IPS DF 6.9 (cell line): ENCODE measurements at regions not wholly inside any gene's neighbourhood (a gene's known extent, or its start where the extent isn't known, plus 50 kb on each side); places are given as distances from the start of the nearest gene placed in this dataset.
"Not testable (repeated sequence)": the region's sequence is repeated elsewhere in the genome, so short reads cannot be mapped to it uniquely, and the experiment has no call there.

ENCODE experiments used
- DNase-seq: peaks from one replicate; pipeline ENCODE4 v3.0.0-alpha.2; 2013; ENCODE audit warnings: low read depth, low spot score
- H3K27ac ChIP-seq: one replicate; pipeline ENCODE4 v1.5.1; 2013; ENCODE audit warnings: low read length, control low read depth
- H3K27me3 ChIP-seq: 2 replicates; pipeline ENCODE4 v1.6.1; 2013; ENCODE audit warnings: mild to moderate bottlenecking, low read length; ENCODE audit not compliant: control insufficient read depth, insufficient read depth
- H3K36me3 ChIP-seq: 2 replicates; pipeline ENCODE4 v1.6.1; 2013; ENCODE audit warnings: low read length; ENCODE audit not compliant: control insufficient read depth, insufficient read depth
- H3K4me1 ChIP-seq: 2 replicates; pipeline ENCODE4 v1.6.1; 2013; ENCODE audit warnings: low read length; ENCODE audit not compliant: control insufficient read depth, insufficient read depth
- H3K4me3 ChIP-seq: 2 replicates; pipeline ENCODE4 v1.5.1; 2013; ENCODE audit warnings: mild to moderate bottlenecking, low read length
- H3K9me3 ChIP-seq: 2 replicates; pipeline ENCODE4 v1.6.1; 2013; ENCODE audit warnings: low read length, inconsistent platforms; ENCODE audit not compliant: control insufficient read depth, insufficient read depth
- WGBS: extraction: QIAGEN DNeasy Blood & Tissue Kit; methylation state at CpG from one replicate; pipeline ENCODE4 v1.1.7; 2013; ENCODE audit warnings: mixed read lengths, missing lambda C conversion rate; ENCODE audit not compliant: insufficient read length, insufficient coverage; 5-methylcytosine and 5-hydroxymethylcytosine counted together

- WGBS, result no CpG with 5 or more reads among the region's 21 CpGs
- H3K9me3 ChIP-seq, result peaks cover 11% of the 10 kb centered on the region
- H3K27me3 ChIP-seq, result no peaks in the 10 kb centered on the region
- no peaks in the 10 kb centered on the region for H3K36me3 ChIP-seq
- no peak for DNase-seq
- H3K4me3 ChIP-seq, result no peak overlapping the region
- no peaks in the 10 kb centered on the region for H3K4me1 ChIP-seq
- H3K27ac ChIP-seq, result no peak overlapping the region
These were observed 820.7 kb downstream of the KCNJ18 start for GRCh38 chr17:22512997-22513538.

- Histone ChIP-seq H3K27ac (no peak overlapping the region), H3K27me3 (no peaks in the 10 kb centered on the region), H3K4me3 (no peak overlapping the region), H3K36me3 (no peaks in the 10 kb centered on the region), H3K4me1 (no peaks in the 10 kb centered on the region), H3K9me3 (peaks cover 10% of the 10 kb centered on the region)
- DNase-seq, result no peak
- no CpG with 5 or more reads among the region's 6 CpGs for WGBS
These were observed 822.0 kb downstream of the KCNJ18 start for GRCh38 chr17:22514315-22514714.

DNA sequence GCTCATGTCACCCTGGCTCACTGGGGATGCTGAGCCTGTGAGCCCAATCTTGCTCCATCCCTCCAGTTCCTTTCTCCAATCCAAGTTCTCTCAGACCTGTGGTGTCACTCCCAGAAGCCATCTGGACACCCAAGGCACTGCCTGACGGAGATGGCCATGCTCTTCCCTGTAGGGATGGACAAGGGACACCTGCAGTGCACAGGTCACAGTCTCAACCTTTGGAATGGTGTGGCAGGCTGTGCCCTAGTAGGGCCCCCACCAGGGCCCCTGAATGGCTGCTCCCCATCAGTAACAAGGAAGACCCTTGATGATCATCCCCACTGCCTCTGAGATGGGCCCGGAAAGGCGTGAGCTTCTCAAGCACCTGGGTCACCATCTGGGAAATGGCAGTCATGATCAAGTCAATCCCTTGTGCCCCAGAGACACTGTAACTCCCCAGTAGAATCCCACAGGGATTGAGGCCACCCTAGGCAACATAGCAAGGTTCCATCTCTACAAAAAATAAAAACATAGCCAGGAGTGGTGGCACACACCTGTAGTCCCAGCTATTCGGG, 822.5 kb downstream of the KCNJ18 start:
- no peak for DNase-seq
- peaks cover 10% of the 10 kb centered on the region for H3K9me3 ChIP-seq
- H3K27ac ChIP-seq, result no peak overlapping the region
- H3K4me1 ChIP-seq, result no peaks in the 10 kb centered on the region
- no CpG with 5 or more reads among the region's 4 CpGs for WGBS
- no peak overlapping the region for H3K4me3 ChIP-seq
- no peaks in the 10 kb centered on the region for H3K36me3 ChIP-seq
- no peaks in the 10 kb centered on the region for H3K27me3 ChIP-seq

GRCh38 chr17:22515599-22515998, 823.3 kb downstream of the KCNJ18 start:
- no CpG with 5 or more reads among the region's 5 CpGs for WGBS
- H3K9me3 ChIP-seq, result peaks cover 10% of the 10 kb centered on the region
- no peak for DNase-seq
- H3K4me3 ChIP-seq, result no peak overlapping the region
- H3K4me1 ChIP-seq, result no peaks in the 10 kb centered on the region
- no peaks in the 10 kb centered on the region for H3K27me3 ChIP-seq
- H3K27ac ChIP-seq, result no peak overlapping the region
- no peaks in the 10 kb centered on the region for H3K36me3 ChIP-seq

GRCh38 chr17:22516861-22517636, 824.7 kb downstream of the KCNJ18 start:
- no peak overlapping the region for H3K27ac ChIP-seq
- no peaks in the 10 kb centered on the region for H3K4me1 ChIP-seq
- H3K4me3 ChIP-seq, result no peak overlapping the region
- H3K36me3 ChIP-seq, result no peaks in the 10 kb centered on the region
- DNase-seq, result no peak
- H3K27me3 ChIP-seq, result no peaks in the 10 kb centered on the region
- peaks cover 7% of the 10 kb centered on the region; the same call in 1 of the 2 replicates for H3K9me3 ChIP-seq
- no CpG with 5 or more reads among the region's 26 CpGs for WGBS

DNA sequence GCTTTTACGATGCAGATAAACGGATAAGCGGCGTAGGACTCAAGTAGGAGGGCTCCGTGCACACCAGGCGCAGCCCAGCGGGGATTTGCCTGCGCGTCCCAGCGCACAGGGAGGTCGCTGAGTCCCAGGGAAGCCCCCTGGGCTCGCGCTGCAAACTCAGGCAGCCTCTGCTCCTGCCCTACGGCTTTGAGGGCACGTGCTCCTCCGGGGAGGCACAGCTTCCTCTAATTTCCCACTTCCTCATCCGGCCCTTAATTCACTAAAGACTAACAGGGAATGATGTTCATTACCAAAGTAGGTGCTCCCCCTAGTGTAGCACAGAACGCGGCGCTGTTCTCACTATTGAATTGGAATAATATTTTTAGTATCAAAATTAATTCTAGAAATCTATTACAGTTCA, 825.4 kb downstream of the KCNJ18 start:
- Histone ChIP-seq H3K27ac (no peak overlapping the region), H3K9me3 (peaks cover 5% of the 10 kb centered on the region; the same call in 1 of the 2 replicates), H3K4me3 (no peak overlapping the region), H3K36me3 (no peaks in the 10 kb centered on the region), H3K4me1 (no peaks in the 10 kb centered on the region), H3K27me3 (no peaks in the 10 kb centered on the region)
- no CpG with 5 or more reads among the region's 20 CpGs for WGBS
- DNase-seq, result no peak

DNA sequence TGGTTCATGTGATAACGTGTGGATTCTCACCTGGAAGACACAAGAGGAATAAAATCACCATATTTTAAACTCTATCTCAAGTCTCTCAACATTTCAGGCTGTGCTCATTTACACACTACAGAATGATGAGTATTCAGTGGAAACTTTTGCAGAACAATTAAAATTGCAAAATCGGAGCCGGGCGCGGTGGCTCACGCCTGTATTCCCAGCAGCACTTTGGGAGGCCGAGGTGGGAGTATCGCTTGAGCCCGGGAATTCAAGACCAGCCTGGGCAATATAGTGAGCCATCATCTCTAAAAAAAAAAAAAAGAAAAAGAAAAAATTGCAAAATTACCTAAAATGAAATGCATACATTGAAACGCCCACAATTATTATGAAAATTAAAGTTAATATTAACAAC, 825.9 kb downstream of the KCNJ18 start:
- Histone ChIP-seq H3K27me3 (no peaks in the 10 kb centered on the region), H3K4me1 (no peaks in the 10 kb centered on the region), H3K27ac (no peak overlapping the region), H3K4me3 (no peak overlapping the region), H3K36me3 (no peaks in the 10 kb centered on the region), H3K9me3 (peaks cover 5% of the 10 kb centered on the region; the same call in 1 of the 2 replicates)
- WGBS, result no CpG with 5 or more reads among the region's 10 CpGs
- DNase-seq, result no peak

DNA sequence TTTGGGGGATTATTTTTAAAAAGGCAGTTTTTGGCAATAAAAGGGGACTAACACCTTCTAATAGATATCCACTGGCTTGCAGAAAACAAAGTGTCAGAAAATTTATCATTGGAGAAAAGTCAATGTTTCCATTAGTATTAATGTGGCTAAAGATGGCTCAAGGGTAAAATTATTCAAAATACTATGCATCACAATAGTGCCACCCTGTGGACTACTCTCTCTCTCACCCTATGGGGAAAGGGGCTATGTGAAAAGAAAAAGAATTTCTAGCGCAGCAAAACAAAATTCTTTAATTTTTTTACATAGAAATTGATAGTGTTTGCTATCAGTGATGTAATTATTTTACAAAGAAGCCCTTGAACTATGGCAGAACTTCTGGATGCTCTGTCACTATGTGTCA, 856.5 kb downstream of the KCNJ18 start:
- H3K27me3 ChIP-seq, H3K36me3 ChIP-seq, DNase-seq, H3K9me3 ChIP-seq, H3K27ac ChIP-seq, H3K4me1 ChIP-seq, H3K4me3 ChIP-seq: not testable (repeated sequence)
- no CpG with 5 or more reads among the region's 1 CpG for WGBS

DNA sequence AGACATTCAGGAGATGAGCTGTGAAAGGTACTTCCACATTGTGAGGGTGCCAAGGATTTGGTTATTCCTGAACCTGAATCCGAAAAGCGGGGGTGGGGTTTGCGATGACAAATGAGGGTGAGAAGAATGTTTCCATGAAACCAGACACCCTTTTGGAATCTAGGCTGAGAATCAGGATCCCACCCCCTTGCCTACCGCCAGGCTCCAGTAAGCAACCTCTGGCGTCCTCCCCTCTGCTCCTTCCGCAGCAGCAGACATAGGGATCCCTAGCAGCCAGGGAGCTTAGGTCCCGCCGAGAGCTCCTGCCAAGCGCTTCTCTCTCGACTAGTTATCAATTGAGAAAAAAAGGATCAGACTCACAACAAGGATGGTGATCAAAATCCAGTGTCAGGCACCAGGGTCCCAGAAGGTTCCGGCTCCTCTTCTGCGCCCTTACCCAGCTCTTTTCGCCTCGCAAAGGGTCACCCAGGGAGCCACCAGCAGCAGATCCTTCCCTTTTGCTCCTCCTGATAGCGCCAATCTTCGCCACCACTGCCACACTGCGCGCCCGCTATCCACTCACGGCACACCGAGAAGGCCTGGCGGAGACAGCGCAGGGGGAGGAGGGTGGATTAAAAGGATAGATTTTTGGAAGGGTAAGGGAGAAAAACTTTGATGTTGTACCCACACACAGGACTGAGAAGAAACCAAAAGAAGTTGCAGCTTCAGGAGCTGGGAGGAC, 859.5 kb downstream of the KCNJ18 start:
- H3K4me1 ChIP-seq, H3K9me3 ChIP-seq, H3K36me3 ChIP-seq, H3K4me3 ChIP-seq, H3K27me3 ChIP-seq, DNase-seq, H3K27ac ChIP-seq: not testable (repeated sequence)
- WGBS, result no CpG with 5 or more reads among the region's 23 CpGs

GRCh38 chr17:22569459-22570143, 877.3 kb downstream of the KCNJ18 start:
- peaks cover 8% of the 10 kb centered on the region for H3K9me3 ChIP-seq
- no peak for DNase-seq
- H3K27ac ChIP-seq, result no peak overlapping the region
- no peaks in the 10 kb centered on the region for H3K4me1 ChIP-seq
- H3K27me3 ChIP-seq, result no peaks in the 10 kb centered on the region
- WGBS, result no CpG with 5 or more reads among the region's 21 CpGs
- H3K36me3 ChIP-seq, result no peaks in the 10 kb centered on the region
- no peak overlapping the region for H3K4me3 ChIP-seq
